ENCODE measurements at regions not wholly inside any gene's neighbourhood (a gene's known extent, or its start where the extent isn't known, plus 50 kb on each side); places are given as distances from the start of the nearest gene placed in this dataset.

- H3K4me2 ChIP-seq (ENCODE audit: insufficient read depth, low read length), result no peak overlapping the region
- intact Hi-C loops (cut with micrococcal nuclease) (no loop called here), in situ Hi-C loops (cut with MboI) (no loop called here)
- H3K27me3 ChIP-seq (ENCODE audit: control insufficient read depth in 2 of 2, insufficient read depth in 2 of 2, low read length in 2 of 2), result no peaks in the 10 kb centered on the region
- no peaks in the 10 kb centered on the region for H3K9me1 ChIP-seq (ENCODE audit: control insufficient read depth, insufficient read depth, low read length)
- no peaks in the 10 kb centered on the region for H4K20me1 ChIP-seq (replicated peaks; ENCODE audit: control insufficient read depth, insufficient read depth, low read length)
- 0% methylated on average over 1 of the region's 1 CpG for WGBS (ENCODE audit: insufficient coverage, low coverage, missing lambda C conversion rate)
- ChIA-PET CTCF (ENCODE audit: low intra/inter-chr PET ratio) (no interaction called here), POLR2A (no interaction called here)
- FAIRE-seq (no peak), ATAC-seq (no peak), DNase-seq (ENCODE audit: extremely low read depth in 1 of 4, low spot score in 3 of 4) (no peak)
- H3K79me2 ChIP-seq (ENCODE audit: control insufficient read depth, insufficient read depth, low read length), result no peaks in the 10 kb centered on the region
- no peaks in the 10 kb centered on the region for H3K4me1 ChIP-seq (replicated peaks in 1 of 2; ENCODE audit: control insufficient read depth in 2 of 2, insufficient read depth in 2 of 2, low read length in 2 of 2)
- H3K4me3 ChIP-seq, result no peak overlapping the region
- H3K36me3 ChIP-seq (ENCODE audit: control insufficient read depth, insufficient read depth, low read length), result no peaks in the 10 kb centered on the region
- no TSS peak for BruUV-seq (replicated peaks)
- no peaks in the 10 kb centered on the region for H3K9me3 ChIP-seq (replicated peaks; ENCODE audit: control insufficient read depth, insufficient read depth, low read depth, low read length)
- TF ChIP-seq ARID2 (IDR thresholded peaks at IDR 0.05), result no peak
- no peak overlapping the region for H3K9ac ChIP-seq (ENCODE audit: insufficient read depth in 1 of 2, low read depth in 2 of 2, low read length in 2 of 2)
- no peak overlapping the region for H3K27ac ChIP-seq (ENCODE audit: extremely low read depth, low read depth, low read length)
- H2AFZ ChIP-seq (ENCODE audit: low read depth, low read length), result no peak overlapping the region
Observed at GRCh38 chr11:104823657-104824056, 74.6 kb downstream of the CASP12 start.

- ChIA-PET POLR2A (no interaction called here), CTCF (ENCODE audit: low intra/inter-chr PET ratio) (no interaction called here)
- H3K79me2 ChIP-seq (ENCODE audit: control insufficient read depth, insufficient read depth, low read length), result no peaks in the 10 kb centered on the region
- DNase-seq (ENCODE audit: extremely low read depth in 1 of 4, low spot score in 3 of 4), result no peak
- H3K36me3 ChIP-seq (ENCODE audit: control insufficient read depth, insufficient read depth, low read length), result no peaks in the 10 kb centered on the region
- no TSS peak for BruUV-seq (replicated peaks)
- ATAC-seq, result no peak
- no peaks in the 10 kb centered on the region for H3K27me3 ChIP-seq (ENCODE audit: control insufficient read depth in 2 of 2, insufficient read depth in 2 of 2, low read length in 2 of 2)
- no peak for TF ChIP-seq RUNX1 (IDR thresholded peaks at IDR 0.05; ENCODE audit: low read depth)
- in situ Hi-C loops (cut with MboI), result no loop called here
- no peak overlapping the region for H2AFZ ChIP-seq (ENCODE audit: low read depth, low read length)
- intact Hi-C loops (cut with micrococcal nuclease), result no loop called here
- no peak overlapping the region for H3K4me2 ChIP-seq (ENCODE audit: insufficient read depth, low read length)
- H4K20me1 ChIP-seq (replicated peaks; ENCODE audit: control insufficient read depth, insufficient read depth, low read length), result no peaks in the 10 kb centered on the region
- no peaks in the 10 kb centered on the region for H3K9me1 ChIP-seq (ENCODE audit: control insufficient read depth, insufficient read depth, low read length)
- H3K9me3 ChIP-seq (replicated peaks; ENCODE audit: control insufficient read depth, insufficient read depth, low read depth, low read length), result no peaks in the 10 kb centered on the region
- H3K27ac ChIP-seq (ENCODE audit: extremely low read depth, low read depth, low read length), result no peak overlapping the region
- no peak overlapping the region for H3K4me3 ChIP-seq
- no peak for FAIRE-seq
- WGBS (ENCODE audit: insufficient coverage, low coverage, missing lambda C conversion rate), result 4% methylated on average over 2 of the region's 2 CpGs
- no peak overlapping the region for H3K9ac ChIP-seq (ENCODE audit: insufficient read depth in 1 of 2, low read depth in 2 of 2, low read length in 2 of 2)
- H3K4me1 ChIP-seq (replicated peaks in 1 of 2; ENCODE audit: control insufficient read depth in 2 of 2, insufficient read depth in 2 of 2, low read length in 2 of 2), result no peaks in the 10 kb centered on the region
Observed at GRCh38 chr11:104820431-104820830, 77.8 kb downstream of the CASP12 start.

Measured in K562 (cell line).